ENCODE measurements at regions not wholly inside any gene's neighbourhood (a gene's known extent, or its start where the extent isn't known, plus 50 kb on each side); places are given as distances from the start of the nearest gene placed in this dataset.

- TF ChIP-seq CTCF (conservative IDR thresholded peaks at IDR 0.05; ENCODE audit: low read length) (no peak), EZH2phosphoT487 (IDR thresholded peaks at IDR 0.05; ENCODE audit: borderline replicate concordance, low read depth, low read length) (no peak)
Measured at GRCh38 chr3:18223974-18224373, 201.2 kb downstream of the SATB1 start.
